Mesothelial cell of epicardium (in vitro differentiated cells): ENCODE measurements at regions not wholly inside any gene's neighbourhood (a gene's known extent, or its start where the extent isn't known, plus 50 kb on each side); places are given as distances from the start of the nearest gene placed in this dataset.

ENCODE experiments used
- DNase-seq, 2 experiments: peaks; one replicate each; pipeline ENCODE4 v3.0.0; 2021; ENCODE audit warnings: low spot score in 2 of 2; ENCODE audit not compliant: unreplicated experiment in 2 of 2
- H3K27ac Mint-ChIP-seq: 2 replicates; pipeline ENCODE4 v1.8.0; 2021; ENCODE audit warnings: mixed read lengths
- H3K27me3 Mint-ChIP-seq: 2 replicates; pipeline ENCODE4 v1.8.0; 2021; ENCODE audit warnings: low read depth, mixed read lengths
- H3K36me3 Mint-ChIP-seq: 2 replicates; pipeline ENCODE4 v1.8.0; 2021; ENCODE audit warnings: mixed read lengths
- H3K4me1 Mint-ChIP-seq: 2 replicates; pipeline ENCODE4 v1.8.0; 2021; ENCODE audit warnings: mixed read lengths
- H3K4me3 Mint-ChIP-seq: 2 replicates; pipeline ENCODE4 v1.8.0; 2021; ENCODE audit warnings: mild to moderate bottlenecking, moderate library complexity, mixed read lengths
- H3K9me3 Mint-ChIP-seq: 2 replicates; pipeline ENCODE4 v1.8.0; 2021; ENCODE audit warnings: mixed read lengths
- CTCF ChIP-seq: fragments of 200-600 bp; sonication (generic); IDR thresholded peaks from one replicate; pipeline ENCODE4 v1.5.0; 2021; ENCODE audit warnings: antibody characterized with exemption; ENCODE audit not compliant: unreplicated experiment

- no peak overlapping the region for H3K4me3 Mint-ChIP-seq
- peaks cover 25% of the 10 kb centered on the region for H3K4me1 Mint-ChIP-seq
- no peak for TF ChIP-seq CTCF
- no peaks in the 10 kb centered on the region for H3K27me3 Mint-ChIP-seq
- H3K27ac Mint-ChIP-seq = no peak overlapping the region
- no peaks in the 10 kb centered on the region for H3K36me3 Mint-ChIP-seq
- H3K9me3 Mint-ChIP-seq = no peaks in the 10 kb centered on the region
- DNase-seq = no peak
These were observed 490.5 kb upstream of the ADGRL2 start for GRCh38 chr1:81310250-81310649.

GRCh38 chr1:81308191-81308590 is 492.5 kb upstream of the ADGRL2 start:
- Mint-ChIP-seq H3K36me3 (no peaks in the 10 kb centered on the region), H3K27me3 (no peaks in the 10 kb centered on the region), H3K4me3 (no peak overlapping the region), H3K4me1 (peaks cover 21% of the 10 kb centered on the region), H3K27ac (peak overlapping the region; percentile 21), H3K9me3 (no peaks in the 10 kb centered on the region)
- DNase-seq = no peak
- no peak for TF ChIP-seq CTCF

- no peak for TF ChIP-seq CTCF
- peaks cover 21% of the 10 kb centered on the region for H3K4me1 Mint-ChIP-seq
- no peak for DNase-seq
- H3K36me3 Mint-ChIP-seq = no peaks in the 10 kb centered on the region
- H3K27ac Mint-ChIP-seq = peak overlapping the region; percentile 21
- no peaks in the 10 kb centered on the region for H3K27me3 Mint-ChIP-seq
- no peaks in the 10 kb centered on the region for H3K9me3 Mint-ChIP-seq
- H3K4me3 Mint-ChIP-seq = no peak overlapping the region
These were observed 492.9 kb upstream of the ADGRL2 start for GRCh38 chr1:81307786-81308185.

GRCh38 chr1:81305997-81306452 is 494.7 kb upstream of the ADGRL2 start:
- no peaks in the 10 kb centered on the region for H3K27me3 Mint-ChIP-seq
- H3K9me3 Mint-ChIP-seq = no peaks in the 10 kb centered on the region
- H3K27ac Mint-ChIP-seq = no peak overlapping the region
- no peaks in the 10 kb centered on the region for H3K36me3 Mint-ChIP-seq
- TF ChIP-seq CTCF = no peak
- peak in 1 of 2 experiments; percentile 36 for DNase-seq
- no peak overlapping the region for H3K4me3 Mint-ChIP-seq
- H3K4me1 Mint-ChIP-seq = peaks cover 21% of the 10 kb centered on the region

GRCh38 chr1:81304187-81304586 is 496.5 kb upstream of the ADGRL2 start:
- no peaks in the 10 kb centered on the region for H3K27me3 Mint-ChIP-seq
- peaks cover 14% of the 10 kb centered on the region for H3K4me1 Mint-ChIP-seq
- DNase-seq = no peak
- no peaks in the 10 kb centered on the region for H3K36me3 Mint-ChIP-seq
- H3K4me3 Mint-ChIP-seq = no peak overlapping the region
- no peaks in the 10 kb centered on the region for H3K9me3 Mint-ChIP-seq
- no peak for TF ChIP-seq CTCF
- no peak overlapping the region for H3K27ac Mint-ChIP-seq

GRCh38 chr1:81299892-81300291 is 500.8 kb upstream of the ADGRL2 start:
- no peak for DNase-seq
- peaks cover 2% of the 10 kb centered on the region for H3K4me1 Mint-ChIP-seq
- H3K27ac Mint-ChIP-seq = no peak overlapping the region
- no peaks in the 10 kb centered on the region for H3K36me3 Mint-ChIP-seq
- H3K9me3 Mint-ChIP-seq = no peaks in the 10 kb centered on the region
- no peak for TF ChIP-seq CTCF
- no peak overlapping the region for H3K4me3 Mint-ChIP-seq
- no peaks in the 10 kb centered on the region for H3K27me3 Mint-ChIP-seq
